ENCODE measurements at regions not wholly inside any gene's neighbourhood (a gene's known extent, or its start where the extent isn't known, plus 50 kb on each side); places are given as distances from the start of the nearest gene placed in this dataset.

DNA sequence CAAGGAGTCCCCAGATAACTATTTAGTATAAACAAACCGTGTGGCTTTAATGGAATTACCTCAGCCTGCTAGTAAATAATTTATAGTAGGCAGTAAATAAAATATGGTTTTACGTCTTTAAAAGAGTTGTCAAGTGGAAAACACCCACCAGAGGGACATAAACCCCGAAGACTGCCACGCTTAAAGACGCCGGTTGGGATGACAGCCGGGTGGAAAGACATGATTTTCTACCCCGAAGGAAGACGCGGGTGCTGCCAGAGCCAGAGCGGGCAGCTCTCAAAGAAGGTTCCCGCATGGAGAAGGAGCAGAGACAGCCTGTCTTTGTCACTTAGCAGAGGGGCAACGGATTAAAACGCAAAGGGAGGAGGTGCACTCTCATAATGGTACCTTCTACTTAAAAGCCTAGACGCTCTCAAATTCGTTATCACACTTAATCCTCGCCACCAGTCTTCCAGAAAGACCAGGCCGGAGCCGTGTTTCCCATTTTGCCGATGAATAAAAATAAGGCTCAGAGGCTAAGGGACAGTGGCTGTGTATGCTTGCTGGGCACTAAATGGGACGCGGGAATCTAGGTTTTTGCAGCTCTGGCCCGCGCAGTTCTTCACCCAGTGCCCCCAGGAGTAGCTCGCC lies 140.5 kb upstream of the ZIC3 start:
- H3K27me3 Mint-ChIP-seq (ENCODE audit: low read depth), result peaks cover 68% of the 10 kb centered on the region
- no peaks in the 10 kb centered on the region for H3K36me3 Mint-ChIP-seq (ENCODE audit: low read depth)
- no peak overlapping the region for H3K4me3 Mint-ChIP-seq

DNA sequence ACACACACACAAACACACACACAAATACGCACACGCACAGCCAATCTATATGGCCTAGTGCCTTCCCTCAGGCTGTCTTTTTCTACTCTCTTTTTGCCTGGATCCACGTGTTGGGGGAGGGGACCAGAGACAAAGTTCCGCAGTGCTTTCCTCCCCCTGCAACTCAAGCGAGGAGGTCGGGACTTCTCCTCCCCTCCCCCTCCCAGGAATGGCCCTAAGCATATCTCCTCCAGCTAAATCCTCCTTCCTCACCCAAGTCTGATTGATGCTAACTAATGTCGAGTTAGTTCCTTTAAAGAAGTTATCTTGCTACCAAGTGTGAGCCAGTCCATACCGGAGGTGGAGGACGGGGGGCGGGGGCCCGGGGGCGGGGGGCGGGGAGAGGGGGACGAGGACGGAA lies 141.2 kb upstream of the ZIC3 start:
- Mint-ChIP-seq H3K27me3 (ENCODE audit: low read depth) (peaks cover 67% of the 10 kb centered on the region), H3K36me3 (ENCODE audit: low read depth) (no peaks in the 10 kb centered on the region), H3K4me1 (ENCODE audit: low read depth) (peaks cover 2% of the 10 kb centered on the region), H3K27ac (no peak overlapping the region), H3K4me3 (no peak overlapping the region), H3K9me3 (no peaks in the 10 kb centered on the region)

More for the DNA sequence above, 140.5 kb upstream of the ZIC3 start:
- no peak overlapping the region for H3K27ac Mint-ChIP-seq
- H3K4me1 Mint-ChIP-seq (ENCODE audit: low read depth), result peaks cover 2% of the 10 kb centered on the region
- H3K9me3 Mint-ChIP-seq, result no peaks in the 10 kb centered on the region

DNA sequence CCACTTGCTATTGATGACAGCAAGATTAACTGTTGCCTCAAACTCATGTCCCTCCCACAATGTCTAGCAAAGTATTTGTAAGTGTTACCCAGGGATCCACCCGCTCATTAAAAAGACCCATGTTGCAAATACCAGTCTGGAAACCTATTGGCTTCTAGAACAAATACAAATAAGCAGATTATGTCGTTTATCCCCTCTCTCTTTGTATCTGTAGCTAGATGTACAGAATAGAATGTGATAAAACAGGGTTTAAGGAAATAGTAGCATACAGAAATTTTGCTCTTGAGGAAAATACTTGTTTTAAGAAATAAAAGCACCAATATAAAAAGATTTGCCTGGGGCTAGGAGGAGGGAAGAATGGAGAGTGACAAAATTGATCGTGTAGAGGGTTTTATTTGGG lies 142.7 kb upstream of the ZIC3 start:
- H3K4me3 Mint-ChIP-seq, result no peak overlapping the region
- H3K27ac Mint-ChIP-seq, result no peak overlapping the region
- H3K27me3 Mint-ChIP-seq (ENCODE audit: low read depth), result peaks cover 59% of the 10 kb centered on the region
- no peaks in the 10 kb centered on the region for H3K36me3 Mint-ChIP-seq (ENCODE audit: low read depth)
- H3K4me1 Mint-ChIP-seq (ENCODE audit: low read depth), result peaks cover 2% of the 10 kb centered on the region
- no peaks in the 10 kb centered on the region for H3K9me3 Mint-ChIP-seq

DNA sequence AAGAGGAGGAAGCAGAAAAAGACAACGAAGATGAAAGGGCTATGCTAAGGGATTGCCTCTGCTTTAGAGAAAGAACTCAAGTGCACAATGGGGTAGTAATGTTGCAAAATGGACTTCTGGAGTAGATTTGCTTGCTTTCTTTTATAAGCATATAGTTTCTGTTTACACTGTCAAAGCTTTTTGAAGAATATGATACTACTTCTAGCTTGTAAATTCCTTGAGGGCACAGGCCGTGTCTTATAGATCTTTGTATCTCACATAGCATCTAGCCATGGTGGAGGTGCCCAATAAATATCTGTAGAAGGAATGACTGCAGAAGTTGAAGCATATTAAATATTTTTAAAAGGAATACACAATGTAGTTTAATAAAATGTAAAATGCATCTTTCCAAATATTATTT lies 147.8 kb upstream of the ZIC3 start:
- Mint-ChIP-seq H3K4me1 (ENCODE audit: low read depth) (peaks cover 2% of the 10 kb centered on the region), H3K27me3 (ENCODE audit: low read depth) (peaks cover 25% of the 10 kb centered on the region), H3K27ac (no peak overlapping the region), H3K4me3 (no peak overlapping the region), H3K36me3 (ENCODE audit: low read depth) (no peaks in the 10 kb centered on the region), H3K9me3 (no peaks in the 10 kb centered on the region)

DNA sequence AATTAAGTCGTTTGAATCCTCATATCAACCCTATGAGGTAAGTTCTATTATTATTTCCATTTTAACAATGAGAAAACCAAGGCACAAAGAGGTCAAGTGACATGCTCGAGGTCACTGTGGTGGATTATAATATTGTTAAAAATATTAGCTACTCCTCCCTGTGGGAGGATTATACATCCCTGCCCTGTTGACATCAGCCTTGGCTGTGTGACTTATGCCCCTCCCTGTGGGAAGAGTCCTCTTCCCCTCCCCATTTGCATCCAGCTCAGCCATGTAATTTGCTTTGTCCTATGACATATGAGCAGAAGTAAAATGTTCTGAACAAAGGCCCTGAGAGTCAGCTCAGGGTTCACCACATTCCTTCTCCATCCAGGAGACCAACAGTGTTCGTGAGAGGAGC lies 152.7 kb upstream of the ZIC3 start:
- Mint-ChIP-seq H3K9me3 (no peaks in the 10 kb centered on the region), H3K4me1 (ENCODE audit: low read depth) (peaks cover 2% of the 10 kb centered on the region), H3K4me3 (no peak overlapping the region)

DNA sequence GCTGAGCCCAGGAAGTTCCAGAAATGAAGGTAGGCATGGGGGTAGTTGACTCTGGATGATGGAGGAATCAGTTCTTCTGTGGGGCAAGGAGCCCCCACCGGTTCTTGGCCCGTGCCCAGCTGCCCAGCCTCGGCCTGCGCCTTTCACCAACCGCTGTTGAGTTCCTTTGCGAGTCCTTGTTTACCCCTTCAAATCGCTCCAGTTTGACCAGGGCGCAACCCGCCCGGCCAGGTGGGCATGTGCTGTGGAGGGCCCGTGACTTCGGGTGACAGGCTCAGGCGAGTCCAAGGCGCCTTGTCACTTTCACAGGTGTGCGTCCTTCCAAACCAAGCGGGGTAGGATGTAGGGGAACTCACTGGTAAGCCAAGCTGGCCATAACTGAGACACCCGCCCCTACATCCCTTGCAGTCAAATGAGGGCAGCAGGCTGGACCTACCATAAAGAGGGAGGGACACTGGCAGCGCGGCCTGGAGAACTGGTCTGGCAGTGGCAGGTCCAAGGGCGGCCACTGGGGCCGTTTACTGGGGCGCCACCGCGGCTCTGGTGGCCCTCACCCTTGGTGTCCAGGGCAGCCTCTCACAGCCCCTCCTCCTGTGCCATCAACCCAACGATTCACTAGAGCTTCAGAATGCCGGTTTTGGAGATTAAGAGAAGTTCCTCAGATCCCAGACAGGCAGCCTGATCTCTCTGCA lies 160.3 kb upstream of the ZIC3 start:
- Mint-ChIP-seq H3K4me3 (no peak overlapping the region), H3K27me3 (ENCODE audit: low read depth) (no peaks in the 10 kb centered on the region), H3K4me1 (ENCODE audit: low read depth) (no peaks in the 10 kb centered on the region), H3K27ac (no peak overlapping the region), H3K9me3 (no peaks in the 10 kb centered on the region), H3K36me3 (ENCODE audit: low read depth) (no peaks in the 10 kb centered on the region)

More for the DNA sequence above, 152.7 kb upstream of the ZIC3 start:
- H3K36me3 Mint-ChIP-seq (ENCODE audit: low read depth), result no peaks in the 10 kb centered on the region
- H3K27me3 Mint-ChIP-seq (ENCODE audit: low read depth), result peaks cover 10% of the 10 kb centered on the region
- H3K27ac Mint-ChIP-seq, result no peak overlapping the region

DNA sequence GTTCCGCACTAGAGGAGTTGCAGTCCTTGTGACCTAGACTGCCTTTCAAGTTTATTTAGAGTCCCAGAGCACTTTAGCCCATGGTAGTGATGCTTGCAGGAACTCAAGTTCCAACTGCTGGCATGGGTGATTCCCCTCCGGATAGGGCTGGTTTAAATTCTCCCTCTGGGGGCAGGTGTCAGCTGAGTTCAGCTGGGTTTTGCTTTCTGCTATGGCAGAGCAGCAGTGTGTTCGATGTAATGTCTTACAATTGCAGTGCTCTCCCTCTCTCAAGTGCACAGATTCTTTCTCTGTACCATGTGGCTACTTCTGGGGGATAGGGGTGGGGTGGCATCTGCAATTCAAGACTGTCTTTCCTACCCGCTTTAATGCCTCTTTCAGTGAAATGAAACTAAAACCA lies 164.8 kb upstream of the ZIC3 start:
- Mint-ChIP-seq H3K36me3 (ENCODE audit: low read depth) (no peaks in the 10 kb centered on the region), H3K9me3 (no peaks in the 10 kb centered on the region), H3K4me1 (ENCODE audit: low read depth) (no peaks in the 10 kb centered on the region), H3K4me3 (no peak overlapping the region), H3K27me3 (ENCODE audit: low read depth) (no peaks in the 10 kb centered on the region), H3K27ac (no peak overlapping the region)

DNA sequence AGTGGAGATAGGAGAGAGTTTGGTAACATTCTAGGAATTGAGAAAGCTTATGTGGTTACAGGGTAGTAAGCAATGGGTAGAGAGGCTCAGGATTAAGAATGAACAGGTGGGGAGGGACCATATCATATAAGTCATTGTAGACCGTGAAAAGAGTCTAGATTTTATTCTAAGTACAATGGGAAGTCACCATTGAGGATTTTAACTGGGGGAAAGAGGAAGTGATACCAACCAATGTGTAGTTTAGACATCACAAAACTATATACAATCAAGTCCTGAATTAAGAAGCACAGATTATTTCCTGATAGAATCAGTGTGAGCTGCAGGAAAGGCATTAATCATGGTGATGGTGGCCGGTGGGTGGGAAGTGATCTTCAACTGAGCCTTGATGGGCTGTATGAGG lies 178.3 kb upstream of the ZIC3 start:
- Mint-ChIP-seq H3K9me3 (no peaks in the 10 kb centered on the region), H3K27ac (no peak overlapping the region), H3K4me3 (no peak overlapping the region), H3K27me3 (ENCODE audit: low read depth) (no peaks in the 10 kb centered on the region), H3K4me1 (ENCODE audit: low read depth) (no peaks in the 10 kb centered on the region), H3K36me3 (ENCODE audit: low read depth) (no peaks in the 10 kb centered on the region)

DNA sequence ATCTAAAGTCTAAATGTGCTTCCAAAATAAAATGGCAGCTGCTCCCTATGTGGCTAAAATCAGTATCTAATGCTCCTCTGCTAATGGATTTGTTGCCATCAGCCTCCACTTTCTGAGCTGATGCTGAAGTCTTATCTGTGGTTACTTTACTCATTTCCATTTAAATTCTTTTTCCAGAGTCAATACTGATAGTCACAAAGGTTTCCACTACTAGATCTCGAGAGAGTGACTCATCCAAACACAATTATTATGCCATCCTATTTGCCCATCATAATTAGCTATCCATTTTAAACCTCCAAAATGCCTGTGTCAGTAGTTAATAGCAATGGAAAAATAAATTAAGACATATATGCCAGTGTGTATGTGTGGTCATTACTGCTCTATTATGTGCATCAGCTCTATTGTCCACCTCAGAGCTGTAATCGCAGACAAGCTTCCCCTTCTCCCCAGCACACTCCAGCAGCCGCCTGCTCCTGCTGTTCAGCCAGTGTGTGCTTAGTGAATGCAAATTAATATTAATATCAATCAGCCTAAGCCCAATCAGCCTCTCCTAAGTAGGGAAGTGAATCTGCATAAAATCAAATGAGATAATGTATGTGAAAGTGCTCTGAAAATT lies 199.8 kb upstream of the ZIC3 start:
- Mint-ChIP-seq H3K27me3 (ENCODE audit: low read depth) (no peaks in the 10 kb centered on the region), H3K36me3 (ENCODE audit: low read depth) (no peaks in the 10 kb centered on the region), H3K4me1 (ENCODE audit: low read depth) (no peaks in the 10 kb centered on the region), H3K27ac (no peak overlapping the region), H3K4me3 (no peak overlapping the region), H3K9me3 (no peaks in the 10 kb centered on the region)

DNA sequence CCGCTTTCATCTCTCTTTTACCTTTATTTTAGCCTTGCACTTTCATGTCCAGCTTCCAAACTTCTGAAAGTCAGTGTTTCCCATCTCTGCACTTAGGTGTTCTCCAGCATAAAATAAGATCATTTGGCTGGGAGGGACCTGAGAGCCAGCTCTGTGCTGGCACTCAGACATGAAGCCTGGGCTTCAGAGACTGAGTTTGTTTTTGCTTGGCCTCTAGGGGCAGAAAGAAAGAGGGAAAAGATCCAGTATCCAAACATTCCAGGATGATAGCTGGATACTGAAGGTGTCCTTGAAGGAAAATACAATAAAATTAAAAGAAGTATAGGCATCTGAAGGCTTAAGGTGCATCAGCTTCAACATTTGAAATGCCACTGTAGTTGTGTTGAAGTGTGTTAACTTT lies 202.4 kb upstream of the ZIC3 start:
- H3K27ac Mint-ChIP-seq, result no peak overlapping the region
- no peaks in the 10 kb centered on the region for H3K27me3 Mint-ChIP-seq (ENCODE audit: low read depth)
- H3K9me3 Mint-ChIP-seq, result no peaks in the 10 kb centered on the region
- H3K4me1 Mint-ChIP-seq (ENCODE audit: low read depth), result no peaks in the 10 kb centered on the region
- H3K4me3 Mint-ChIP-seq, result no peak overlapping the region
- H3K36me3 Mint-ChIP-seq (ENCODE audit: low read depth), result no peaks in the 10 kb centered on the region

DNA sequence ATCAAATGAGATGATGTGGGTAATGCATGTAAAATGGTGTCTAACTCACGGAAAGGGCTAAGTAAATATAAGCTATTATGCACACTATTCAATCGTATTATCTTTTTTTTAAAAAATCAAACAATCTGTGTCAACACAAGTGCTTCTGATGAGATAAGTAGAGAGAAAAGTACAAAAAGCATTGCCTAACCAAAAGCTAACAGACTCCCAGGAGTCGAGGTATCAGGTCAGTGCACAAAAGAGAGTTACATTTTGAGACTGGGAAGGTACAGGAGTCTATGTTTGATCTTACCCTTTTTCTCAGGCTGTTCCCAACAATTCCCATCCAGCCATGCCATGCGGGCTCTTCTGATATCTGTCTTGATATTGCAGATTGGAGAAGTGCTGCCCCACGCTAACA lies 203.3 kb upstream of the ZIC3 start:
- no peak overlapping the region for H3K27ac Mint-ChIP-seq
- no peaks in the 10 kb centered on the region for H3K4me1 Mint-ChIP-seq (ENCODE audit: low read depth)
- H3K4me3 Mint-ChIP-seq, result no peak overlapping the region
- no peaks in the 10 kb centered on the region for H3K27me3 Mint-ChIP-seq (ENCODE audit: low read depth)
- no peaks in the 10 kb centered on the region for H3K36me3 Mint-ChIP-seq (ENCODE audit: low read depth)
- no peaks in the 10 kb centered on the region for H3K9me3 Mint-ChIP-seq

DNA sequence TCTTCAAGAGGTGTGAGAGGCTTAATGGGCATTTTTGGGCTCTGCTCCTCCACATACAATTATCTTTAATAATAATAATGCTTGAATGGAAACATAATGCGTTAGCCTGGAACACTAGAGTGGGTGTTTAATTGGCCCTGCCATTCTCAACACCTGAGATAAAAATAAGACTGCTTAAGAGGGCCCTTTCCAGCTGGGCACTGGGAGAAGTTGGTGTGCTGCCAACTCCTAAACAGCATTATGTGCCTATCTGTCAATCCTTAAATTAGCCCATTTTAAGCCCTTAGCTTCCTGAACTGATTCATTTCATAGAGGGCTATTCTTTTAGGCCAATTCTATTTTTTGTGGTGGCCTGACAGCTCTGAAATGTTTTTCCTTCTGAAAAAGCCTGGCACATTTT lies 211.1 kb upstream of the ZIC3 start:
- H3K27ac Mint-ChIP-seq, result no peak overlapping the region
- H3K27me3 Mint-ChIP-seq (ENCODE audit: low read depth), result no peaks in the 10 kb centered on the region
- no peak overlapping the region for H3K4me3 Mint-ChIP-seq
- no peaks in the 10 kb centered on the region for H3K36me3 Mint-ChIP-seq (ENCODE audit: low read depth)
- no peaks in the 10 kb centered on the region for H3K9me3 Mint-ChIP-seq
- no peaks in the 10 kb centered on the region for H3K4me1 Mint-ChIP-seq (ENCODE audit: low read depth)

DNA sequence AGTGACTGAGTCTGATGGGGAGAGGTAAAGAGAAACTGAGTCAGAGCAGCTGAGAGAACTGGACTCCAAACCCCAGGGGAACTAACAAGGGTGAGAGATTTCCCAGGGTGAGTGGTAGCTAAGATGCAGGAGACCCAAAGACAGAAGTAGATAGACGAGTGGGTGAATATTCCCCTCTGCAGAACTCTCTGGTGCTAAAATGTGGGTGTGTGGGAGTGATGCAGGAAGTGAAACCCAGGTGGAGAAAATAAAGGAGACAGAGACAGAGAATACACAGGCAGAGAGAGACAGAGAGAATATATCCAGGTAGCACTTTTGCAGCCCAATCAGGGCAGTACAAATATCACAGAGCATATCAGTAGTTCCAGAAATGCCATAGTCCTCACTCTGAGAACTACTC lies 212.5 kb upstream of the ZIC3 start:
- no peak overlapping the region for H3K4me3 Mint-ChIP-seq
- H3K4me1 Mint-ChIP-seq (ENCODE audit: low read depth), result no peaks in the 10 kb centered on the region
- no peaks in the 10 kb centered on the region for H3K36me3 Mint-ChIP-seq (ENCODE audit: low read depth)
- no peak overlapping the region for H3K27ac Mint-ChIP-seq
- no peaks in the 10 kb centered on the region for H3K9me3 Mint-ChIP-seq
- H3K27me3 Mint-ChIP-seq (ENCODE audit: low read depth), result no peaks in the 10 kb centered on the region

DNA sequence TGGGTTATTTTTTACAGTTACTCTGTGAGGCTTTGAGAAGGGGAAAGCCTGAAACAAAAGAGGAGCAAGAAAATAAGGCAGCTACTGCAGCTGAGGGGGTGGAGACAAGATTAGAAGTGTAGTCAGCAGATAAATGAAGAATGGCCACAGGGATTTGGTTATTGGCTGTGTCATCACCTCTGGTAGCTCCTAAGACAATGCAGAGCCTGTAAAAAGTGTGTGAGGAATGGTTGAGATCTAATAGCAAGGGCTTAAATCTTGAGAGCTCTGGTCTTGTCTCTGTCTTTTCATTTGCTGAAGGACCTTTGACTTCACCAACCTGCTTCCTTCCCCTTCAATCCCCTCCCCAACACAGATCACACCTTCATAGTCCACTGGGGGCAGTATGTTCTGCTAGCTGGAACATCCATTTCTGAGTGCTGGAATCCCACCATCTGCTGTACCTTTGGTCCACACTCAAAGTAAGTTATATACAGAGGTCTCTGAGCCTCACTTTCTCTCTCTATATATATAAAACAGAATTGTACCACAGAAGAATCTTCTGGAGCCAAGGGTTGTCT lies 213.7 kb upstream of the ZIC3 start:
- no peaks in the 10 kb centered on the region for H3K36me3 Mint-ChIP-seq (ENCODE audit: low read depth)
- H3K27ac Mint-ChIP-seq, result no peak overlapping the region
- H3K27me3 Mint-ChIP-seq (ENCODE audit: low read depth), result no peaks in the 10 kb centered on the region
- no peaks in the 10 kb centered on the region for H3K4me1 Mint-ChIP-seq (ENCODE audit: low read depth)
- H3K9me3 Mint-ChIP-seq, result no peaks in the 10 kb centered on the region
- H3K4me3 Mint-ChIP-seq, result no peak overlapping the region

DNA sequence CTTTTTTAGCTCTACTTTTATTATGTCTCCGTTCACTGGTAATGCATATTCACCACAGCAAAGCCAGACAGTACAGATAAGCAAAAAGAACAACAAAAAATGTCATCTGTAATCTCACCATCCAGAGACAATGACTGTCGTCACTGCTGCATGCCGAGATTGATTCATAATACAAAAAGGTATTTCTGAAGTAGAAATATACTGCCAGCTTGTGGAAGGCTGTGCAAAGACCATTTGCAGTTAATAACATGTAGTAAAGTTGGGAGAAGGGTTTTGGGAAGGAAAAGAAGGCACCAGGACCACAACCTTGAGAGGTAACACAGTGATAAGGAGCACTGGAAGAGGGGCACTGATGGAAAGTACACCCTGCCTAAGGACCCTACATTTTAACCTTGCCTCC lies 223.0 kb upstream of the ZIC3 start:
- Mint-ChIP-seq H3K4me1 (ENCODE audit: low read depth) (no peaks in the 10 kb centered on the region), H3K36me3 (ENCODE audit: low read depth) (no peaks in the 10 kb centered on the region), H3K27ac (no peak overlapping the region), H3K4me3 (no peak overlapping the region), H3K9me3 (no peaks in the 10 kb centered on the region), H3K27me3 (ENCODE audit: low read depth) (no peaks in the 10 kb centered on the region)
